HL-60 (cell line): ENCODE measurements at regions not wholly inside any gene's neighbourhood (a gene's known extent, or its start where the extent isn't known, plus 50 kb on each side); places are given as distances from the start of the nearest gene placed in this dataset.

Experiments
- DNase-seq, 2 experiments: peaks; one replicate each; pipeline ENCODE4 v3.0.0-alpha.2; 2010 to 2020; ENCODE audit warnings: low read depth in 1 of 2, low spot score in 1 of 2
- H3K27ac ChIP-seq: fragments of 250-450 bp; sonication (Bioruptor Pico); replicated peaks from 2 replicates; pipeline ENCODE4 v1.5.1; 2020; ENCODE audit warnings: mild to moderate bottlenecking, moderate library complexity
- H3K27me3 ChIP-seq: fragments of 250-450 bp; sonication (Bioruptor Pico); 2 replicates; pipeline ENCODE4 v1.5.1; 2021; ENCODE audit warnings: mild to moderate bottlenecking, moderate library complexity; ENCODE audit not compliant: insufficient read depth, poor library complexity, severe bottlenecking
- H3K4me3 ChIP-seq: replicated peaks from 2 replicates; pipeline ENCODE4 v1.5.1; 2011; ENCODE audit warnings: mild to moderate bottlenecking, control low read depth, low read length; ENCODE audit not compliant: insufficient read depth
- CTCF ChIP-seq: IDR thresholded peaks from one replicate; pipeline ENCODE4 v1.5.1; 2011; ENCODE audit warnings: low read length, control low read depth, inconsistent platforms; ENCODE audit not compliant: insufficient read depth
- GABPA ChIP-seq: IDR thresholded peaks from 2 replicates; pipeline ENCODE4 v1.6.1; 2012; ENCODE audit warnings: low read depth
- POLR2AphosphoS5 ChIP-seq: IDR thresholded peaks from 2 replicates; pipeline ENCODE4 v1.6.1; 2012; ENCODE audit warnings: low read depth
- REST ChIP-seq: IDR thresholded peaks from 2 replicates; pipeline ENCODE4 v1.6.1; 2012; ENCODE audit warnings: low read depth; ENCODE audit not compliant: insufficient replicate concordance
- SPI1 ChIP-seq: IDR thresholded peaks from 2 replicates; pipeline ENCODE4 v1.6.1; 2012; ENCODE audit warnings: low read depth, mild to moderate bottlenecking, borderline replicate concordance

GRCh38 chr15:79211481-79211880 lies 71.0 kb upstream of the ANKRD34C start:
- TF ChIP-seq SPI1, result no peak
- no peak for TF ChIP-seq CTCF
- no peak for TF ChIP-seq GABPA
- no peak for TF ChIP-seq REST
- TF ChIP-seq POLR2AphosphoS5, result no peak
- Histone ChIP-seq H3K27ac (no peak overlapping the region), H3K27me3 (peaks cover 25% of the 10 kb centered on the region), H3K4me3 (no peak overlapping the region)
- DNase-seq, result no peak

GRCh38 chr15:79209690-79210089 lies 72.8 kb upstream of the ANKRD34C start:
- no peak overlapping the region for H3K27ac ChIP-seq
- TF ChIP-seq REST, result no peak
- TF ChIP-seq GABPA, result no peak
- no peak for TF ChIP-seq CTCF
- no peak for TF ChIP-seq POLR2AphosphoS5
- no peak for TF ChIP-seq SPI1
- no peak for DNase-seq
- peaks cover 25% of the 10 kb centered on the region for H3K27me3 ChIP-seq
- H3K4me3 ChIP-seq, result no peak overlapping the region

- no peak for TF ChIP-seq CTCF
- no peak for TF ChIP-seq REST
- no peak for TF ChIP-seq POLR2AphosphoS5
- no peak for TF ChIP-seq SPI1
- no peak for TF ChIP-seq GABPA
- H3K4me3 ChIP-seq, result no peak overlapping the region
- H3K27ac ChIP-seq, result no peak overlapping the region
- no peak for DNase-seq
- H3K27me3 ChIP-seq, result peaks cover 25% of the 10 kb centered on the region
Observed at GRCh38 chr15:79209116-79209515, 73.4 kb upstream of the ANKRD34C start.
